ENCODE measurements at regions not wholly inside any gene's neighbourhood (a gene's known extent, or its start where the extent isn't known, plus 50 kb on each side); places are given as distances from the start of the nearest gene placed in this dataset.

- H3K36me3 ChIP-seq (ENCODE audit: control insufficient read depth in 1 of 2, insufficient read depth in 2 of 2, low read length in 2 of 2), result no peaks in the 10 kb centered on the region
- H3K4me1 ChIP-seq (ENCODE audit: control insufficient read depth in 1 of 2, insufficient read depth in 2 of 2, low read length in 2 of 2), result peaks cover 0 to 8% of the 10 kb centered on the region in 2 experiments; a peak in 1 of 4 replicates
- H3K4me2 ChIP-seq (ENCODE audit: low read length), result no peak overlapping the region
- CTCF ChIA-PET, result no interaction called here
- TF ChIP-seq, protein P1, sequence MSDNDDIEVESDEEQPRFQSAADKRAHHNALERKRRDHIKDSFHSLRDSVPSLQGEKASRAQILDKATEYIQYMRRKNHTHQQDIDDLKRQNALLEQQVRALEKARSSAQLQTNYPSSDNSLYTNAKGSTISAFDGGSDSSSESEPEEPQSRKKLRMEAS (IDR thresholded peaks at IDR 0.05), result no peak
- TF ChIP-seq ELF1 (IDR thresholded peaks at IDR 0.05; ENCODE audit: borderline replicate concordance, low read depth), result no peak
- no peak for TF ChIP-seq JUND (IDR thresholded peaks at IDR 0.05)
- no peak for TF ChIP-seq SP1 (IDR thresholded peaks at IDR 0.05; ENCODE audit: low read depth)
- no peak for TF ChIP-seq POLR2AphosphoS5 (IDR thresholded peaks at IDR 0.05; ENCODE audit: low read depth, low read length)
- no peak for TF ChIP-seq EZH2phosphoT487 (IDR thresholded peaks at IDR 0.05; ENCODE audit: borderline replicate concordance)
- TF ChIP-seq, protein P2, sequence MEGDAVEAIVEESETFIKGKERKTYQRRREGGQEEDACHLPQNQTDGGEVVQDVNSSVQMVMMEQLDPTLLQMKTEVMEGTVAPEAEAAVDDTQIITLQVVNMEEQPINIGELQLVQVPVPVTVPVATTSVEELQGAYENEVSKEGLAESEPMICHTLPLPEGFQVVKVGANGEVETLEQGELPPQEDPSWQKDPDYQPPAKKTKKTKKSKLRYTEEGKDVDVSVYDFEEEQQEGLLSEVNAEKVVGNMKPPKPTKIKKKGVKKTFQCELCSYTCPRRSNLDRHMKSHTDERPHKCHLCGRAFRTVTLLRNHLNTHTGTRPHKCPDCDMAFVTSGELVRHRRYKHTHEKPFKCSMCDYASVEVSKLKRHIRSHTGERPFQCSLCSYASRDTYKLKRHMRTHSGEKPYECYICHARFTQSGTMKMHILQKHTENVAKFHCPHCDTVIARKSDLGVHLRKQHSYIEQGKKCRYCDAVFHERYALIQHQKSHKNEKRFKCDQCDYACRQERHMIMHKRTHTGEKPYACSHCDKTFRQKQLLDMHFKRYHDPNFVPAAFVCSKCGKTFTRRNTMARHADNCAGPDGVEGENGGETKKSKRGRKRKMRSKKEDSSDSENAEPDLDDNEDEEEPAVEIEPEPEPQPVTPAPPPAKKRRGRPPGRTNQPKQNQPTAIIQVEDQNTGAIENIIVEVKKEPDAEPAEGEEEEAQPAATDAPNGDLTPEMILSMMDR (IDR thresholded peaks at IDR 0.05 in 2 of 3, conservative IDR thresholded peaks at IDR 0.05 in 1 of 3; ENCODE audit: borderline replicate concordance in 1 of 3, insufficient read depth in 1 of 3, low read depth in 2 of 3, low read length in 2 of 3), result no peak
- ATAC-seq (no peak), DNase-seq (ENCODE audit: low read depth, low spot score) (no peak)
- no peak overlapping the region for H3K27ac ChIP-seq (ENCODE audit: low read depth, low read length)
- H3K9me2 ChIP-seq (ENCODE audit: insufficient read depth), result no peaks in the 10 kb centered on the region
- H3K79me2 ChIP-seq (ENCODE audit: insufficient read depth, low read length), result no peaks in the 10 kb centered on the region
- H3K9ac ChIP-seq (ENCODE audit: low read length), result no peak overlapping the region
- H3K9me3 ChIP-seq (ENCODE audit: control insufficient read depth in 1 of 2, insufficient read depth in 1 of 2, low read depth in 1 of 2, low read length in 2 of 2), result no peaks in the 10 kb centered on the region
- no peak overlapping the region for H2AFZ ChIP-seq (ENCODE audit: low read depth, low read length, poor library complexity, severe bottlenecking)
- H3K27me3 ChIP-seq (ENCODE audit: insufficient read depth, low read length), result no peaks in the 10 kb centered on the region
- H4K20me1 ChIP-seq (ENCODE audit: insufficient read depth), result no peaks in the 10 kb centered on the region
- POLR2A ChIA-PET, result no interaction called here
- RAD21 ChIA-PET (ENCODE audit: low non-redundant PET in 1 of 2, low total read pairs in 2 of 2, uncharacterized antibody in 2 of 2, unreplicated experiment in 2 of 2), result no interaction called here
- intact Hi-C loops (cut with micrococcal nuclease), result no loop called here
- H3K4me3 ChIP-seq (replicated peaks in 1 of 2; ENCODE audit: low read depth in 1 of 2, low read length in 2 of 2), result no peak overlapping the region
- BruUV-seq (replicated peaks), result no TSS peak
Observed at GRCh38 chr1:43038232-43038935, 79.7 kb upstream of the SLC2A1 start.

DNA sequence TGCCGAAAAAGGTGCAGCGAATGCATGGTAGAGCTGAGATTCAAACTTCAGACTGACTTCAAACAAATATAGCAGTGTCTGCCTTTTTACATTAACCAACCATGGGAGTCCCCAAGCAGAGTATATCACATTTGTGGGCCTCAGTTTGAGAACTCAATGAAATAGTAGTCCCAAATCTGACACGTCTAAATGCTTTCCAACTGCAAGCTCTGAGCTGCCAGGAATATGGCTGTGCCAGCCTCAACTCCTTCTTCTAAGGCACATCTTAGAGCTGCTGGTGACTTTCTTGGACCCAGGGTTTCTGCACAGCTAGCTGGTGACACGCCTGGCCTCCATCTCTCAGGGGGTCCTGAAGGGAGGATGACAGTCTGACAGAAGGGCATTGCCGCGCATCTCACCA, 78.8 kb upstream of the SLC2A1 start:
- BruUV-seq (replicated peaks), result no TSS peak
- H2AFZ ChIP-seq (ENCODE audit: low read depth, low read length, poor library complexity, severe bottlenecking), result no peak overlapping the region

More for the DNA sequence above, 78.8 kb upstream of the SLC2A1 start:
- RAD21 ChIA-PET (ENCODE audit: low non-redundant PET in 1 of 2, low total read pairs in 2 of 2, uncharacterized antibody in 2 of 2, unreplicated experiment in 2 of 2), result no interaction called here
- H3K79me2 ChIP-seq (ENCODE audit: insufficient read depth, low read length), result no peaks in the 10 kb centered on the region
- no peaks in the 10 kb centered on the region for H3K27me3 ChIP-seq (ENCODE audit: insufficient read depth, low read length)
- POLR2A ChIA-PET, result no interaction called here
- intact Hi-C loops (cut with micrococcal nuclease), result no loop called here
- H3K9me3 ChIP-seq (ENCODE audit: control insufficient read depth in 1 of 2, insufficient read depth in 1 of 2, low read depth in 1 of 2, low read length in 2 of 2), result no peaks in the 10 kb centered on the region
- H3K9me2 ChIP-seq (ENCODE audit: insufficient read depth), result no peaks in the 10 kb centered on the region
- H3K9ac ChIP-seq (ENCODE audit: low read length), result no peak overlapping the region
- H4K20me1 ChIP-seq (ENCODE audit: insufficient read depth), result no peaks in the 10 kb centered on the region
- TF ChIP-seq EZH2phosphoT487 (IDR thresholded peaks at IDR 0.05; ENCODE audit: borderline replicate concordance) (no peak), POLR2AphosphoS5 (IDR thresholded peaks at IDR 0.05; ENCODE audit: low read depth, low read length) (no peak), SIN3A (IDR thresholded peaks at IDR 0.05; ENCODE audit: low read depth) (no peak), ZNF274 (IDR thresholded peaks at IDR 0.05; ENCODE audit: low read depth, low read length) (no peak), ZFX (IDR thresholded peaks at IDR 0.05) (no peak), JUND (IDR thresholded peaks at IDR 0.05) (no peak), RAD21 (IDR thresholded peaks at IDR 0.05; ENCODE audit: low read depth) (no peak)
- TF ChIP-seq, protein P1 (IDR thresholded peaks at IDR 0.05), result no peak
- no peaks in the 10 kb centered on the region for H3K36me3 ChIP-seq (ENCODE audit: control insufficient read depth in 1 of 2, insufficient read depth in 2 of 2, low read length in 2 of 2)
- H3K4me2 ChIP-seq (ENCODE audit: low read length), result no peak overlapping the region
- ATAC-seq (no peak), DNase-seq (ENCODE audit: low read depth, low spot score) (no peak)
- no peak overlapping the region for H3K4me3 ChIP-seq (replicated peaks in 1 of 2; ENCODE audit: low read depth in 1 of 2, low read length in 2 of 2)
- CTCF ChIA-PET, result no interaction called here
- H3K27ac ChIP-seq (ENCODE audit: low read depth, low read length), result no peak overlapping the region
- peaks cover 0 to 8% of the 10 kb centered on the region in 2 experiments; a peak in 1 of 4 replicates for H3K4me1 ChIP-seq (ENCODE audit: control insufficient read depth in 1 of 2, insufficient read depth in 2 of 2, low read length in 2 of 2)

Data from HCT116 (cell line).